GM18858 (cell line): ENCODE measurements at regions not wholly inside any gene's neighbourhood (a gene's known extent, or its start where the extent isn't known, plus 50 kb on each side); places are given as distances from the start of the nearest gene placed in this dataset.
A peak's percentile ranks its signal among the peaks of the same experiment; 100 is the strongest.

Experiments used
- ATAC-seq: cut with Tn5 transposase; IDR thresholded peaks from one replicate; pipeline ENCODE4 v1.9.1; 2021; ENCODE audit not compliant: unreplicated experiment

GRCh38 chr4:155564880-155565279 is 101.8 kb upstream of the GUCY1A1 start:
- no peak for ATAC-seq

GRCh38 chr4:155564086-155564485 is 102.6 kb upstream of the GUCY1A1 start:
- ATAC-seq: no peak

- ATAC-seq: no peak
These were observed 106.7 kb upstream of the GUCY1A1 start for GRCh38 chr4:155559915-155560314.

GRCh38 chr4:155552180-155552579 is 114.5 kb upstream of the GUCY1A1 start:
- no peak for ATAC-seq

- no peak for ATAC-seq
These were observed 118.5 kb upstream of the GUCY1A1 start for GRCh38 chr4:155548173-155548572.

GRCh38 chr4:155546451-155546850 is 120.2 kb upstream of the GUCY1A1 start:
- no peak for ATAC-seq

- ATAC-seq: no peak
These were observed 121.2 kb upstream of the GUCY1A1 start for GRCh38 chr4:155545456-155545855.

- ATAC-seq: no peak
These were observed 122.1 kb upstream of the GUCY1A1 start for GRCh38 chr4:155544547-155544946.

GRCh38 chr4:155543126-155543765 is 123.4 kb upstream of the GUCY1A1 start:
- ATAC-seq: peak; percentile 72

- ATAC-seq: no peak
These were observed 124.2 kb upstream of the GUCY1A1 start for GRCh38 chr4:155542415-155542814.

- ATAC-seq: no peak
These were observed 124.9 kb upstream of the GUCY1A1 start for GRCh38 chr4:155541716-155542115.

GRCh38 chr4:155540698-155541097 is 126.0 kb upstream of the GUCY1A1 start:
- ATAC-seq: no peak

- ATAC-seq: no peak
These were observed 126.9 kb upstream of the GUCY1A1 start for GRCh38 chr4:155539746-155540145.

- no peak for ATAC-seq
These were observed 130.7 kb upstream of the GUCY1A1 start for GRCh38 chr4:155535802-155536454.

- ATAC-seq: no peak
These were observed 134.1 kb upstream of the GUCY1A1 start for GRCh38 chr4:155532373-155533085.

- ATAC-seq: no peak
These were observed 135.8 kb upstream of the GUCY1A1 start for GRCh38 chr4:155530857-155531256.

- ATAC-seq: no peak
These were observed 136.4 kb upstream of the GUCY1A1 start for GRCh38 chr4:155530290-155530689.

- no peak for ATAC-seq
These were observed 136.9 kb upstream of the GUCY1A1 start for GRCh38 chr4:155529716-155530115.

GRCh38 chr4:155529272-155529671 is 137.4 kb upstream of the GUCY1A1 start:
- ATAC-seq: no peak

- no peak for ATAC-seq
These were observed 140.0 kb upstream of the GUCY1A1 start for GRCh38 chr4:155526452-155527169.

- no peak for ATAC-seq
These were observed 141.7 kb upstream of the GUCY1A1 start for GRCh38 chr4:155524926-155525455.
